K562 (cell line): ENCODE measurements at regions not wholly inside any gene's neighbourhood (a gene's known extent, or its start where the extent isn't known, plus 50 kb on each side); places are given as distances from the start of the nearest gene placed in this dataset.

ENCODE experiments used
- ATAC-seq: fragments of 200-7000 bp; cut with Tn5 transposase; 3 replicates; pipeline ENCODE4 v1.9.1; 2020; ENCODE audit warnings: moderate library complexity
- BruUV-seq: library from RNA; stranded (reverse); fragments of 400-500 nt; replicated peaks from 2 replicates; lab custom pipeline; 2021; lab: Mats Ljungman, UMichigan
- CTCF ChIA-PET: fragments of 300-600 bp; formaldehyde crosslinking; extraction: SDS; loops from one replicate; lab custom pipeline; 2021; ENCODE audit warnings: low intra/inter-chr PET ratio; lab: Yijun Ruan, JAX
- POLR2A ChIA-PET: fragments of 300-600, 350-650 bp; sonication (Branson Sonifier 250); formaldehyde crosslinking; extraction: SDS; loops from one replicate; lab custom pipeline; 2021; ENCODE audit warnings: antibody characterized with exemption, inconsistent platforms; lab: Yijun Ruan, JAX
- DNase-seq, 4 experiments: peaks; one replicate each; pipeline versions ENCODE4 v3.0.0 to v3.0.0-alpha.2; 2011 to 2018; ENCODE audit warnings: low spot score in 3 of 4, mixed read lengths in 3 of 4; ENCODE audit errors: extremely low read depth in 1 of 4
- FAIRE-seq: peaks from 2 replicates; lab custom pipeline; 2011; peaks lifted over from hg19 to GRCh38; lab: Jason Lieb, UNC
- H2AFZ ChIP-seq: 2 replicates; pipeline ENCODE4 v1.6.0; 2011; ENCODE audit warnings: low read depth, low read length, control low read depth, inconsistent platforms
- H3K27ac ChIP-seq: fragments of 200-600 bp; 3 replicates; pipeline ENCODE4 v1.8.0; 2011; ENCODE audit warnings: low read depth, mild to moderate bottlenecking, control low read depth, inconsistent platforms, low read length, moderate library complexity, mixed read lengths; ENCODE audit errors: extremely low read depth
- H3K27me3 ChIP-seq, 2 experiments: fragments of 300-600 bp in 1 of 2; 2 replicates in 1 of 2; 3 replicates in 1 of 2; pipeline versions ENCODE4 v1.6.0 to v1.8.0; 2011; ENCODE audit warnings: inconsistent platforms in 2 of 2, low read length in 2 of 2, mild to moderate bottlenecking in 1 of 2, mixed read lengths in 1 of 2, moderate library complexity in 1 of 2; ENCODE audit not compliant: control insufficient read depth in 2 of 2, insufficient read depth in 2 of 2
- H3K36me3 ChIP-seq: fragments of 300-600 bp; 3 replicates; pipeline ENCODE4 v1.8.0; 2011; ENCODE audit warnings: mild to moderate bottlenecking, low read length, inconsistent platforms; ENCODE audit not compliant: control insufficient read depth, insufficient read depth
- H3K4me1 ChIP-seq, 2 experiments: fragments of 200-600 bp in 1 of 2; replicated peaks in 1 of 2; 2 replicates in 1 of 2; 3 replicates in 1 of 2; pipeline versions ENCODE4 v1.5.1 to v1.8.0; 2011; ENCODE audit warnings: inconsistent platforms in 2 of 2, low read length in 2 of 2, mild to moderate bottlenecking in 1 of 2, mixed read lengths in 1 of 2, moderate library complexity in 1 of 2; ENCODE audit not compliant: control insufficient read depth in 2 of 2, insufficient read depth in 2 of 2
- H3K4me2 ChIP-seq: 2 replicates; pipeline ENCODE4 v1.6.1; 2011; ENCODE audit warnings: low read length, control low read depth, inconsistent platforms, mixed read lengths; ENCODE audit not compliant: insufficient read depth
- H3K4me3 ChIP-seq: fragments of 200-600 bp; sonication (generic), shearing (Covaris generic); 2 replicates; pipeline ENCODE4 v1.5.1; 2016; ENCODE audit warnings: control low read depth, inconsistent platforms
- H3K79me2 ChIP-seq: fragments of 200-600 bp; 3 replicates; pipeline ENCODE4 v1.8.0; 2011; ENCODE audit warnings: low read length, inconsistent platforms; ENCODE audit not compliant: control insufficient read depth, insufficient read depth
- H3K9ac ChIP-seq, 2 experiments: 2 replicates each; pipeline versions ENCODE4 v1.6.0 to v1.6.1; 2011; ENCODE audit warnings: low read depth in 2 of 2, low read length in 2 of 2, control low read depth in 1 of 2, inconsistent platforms in 1 of 2, mild to moderate bottlenecking in 1 of 2, mixed read lengths in 1 of 2; ENCODE audit not compliant: insufficient read depth in 1 of 2
- H3K9me1 ChIP-seq: one replicate; pipeline ENCODE4 v1.6.0; 2011; ENCODE audit warnings: inconsistent platforms, mild to moderate bottlenecking, low read length, moderate library complexity; ENCODE audit not compliant: control insufficient read depth, insufficient read depth
- H3K9me3 ChIP-seq: replicated peaks from 2 replicates; pipeline ENCODE4 v1.5.1; 2011; ENCODE audit warnings: low read depth, low read length, inconsistent platforms; ENCODE audit not compliant: control insufficient read depth, insufficient read depth
- H4K20me1 ChIP-seq: replicated peaks from 2 replicates; pipeline ENCODE4 v1.6.1; 2011; ENCODE audit warnings: low read length, inconsistent platforms, mixed read lengths; ENCODE audit not compliant: control insufficient read depth, insufficient read depth
- ERF ChIP-seq: fragments of 450-650 bp; formaldehyde crosslinking; IDR thresholded peaks from 2 replicates; pipeline ENCODE4 v1.4.0; 2020; ENCODE audit warnings: mild to moderate bottlenecking, mixed read lengths
- HMGXB4 ChIP-seq: sonication (generic); formaldehyde crosslinking; IDR thresholded peaks from 2 replicates; pipeline ENCODE4 v1.8.1; 2023; ENCODE audit warnings: mild to moderate bottlenecking, missing genetic modification reagents
- KAT7 ChIP-seq: sonication (generic); formaldehyde crosslinking; IDR thresholded peaks from 2 replicates; pipeline ENCODE4 v1.8.0; 2022; ENCODE audit warnings: missing genetic modification reagents, mild to moderate bottlenecking, borderline replicate concordance
- KDM2B ChIP-seq: fragments of 250-450 bp; sonication (Bioruptor Pico); IDR thresholded peaks from 2 replicates; pipeline ENCODE4 v1.8.0; 2021; ENCODE audit warnings: mild to moderate bottlenecking, moderate library complexity
- LEF1 ChIP-seq: fragments of 450-650 bp; IDR thresholded peaks from 2 replicates; pipeline ENCODE4 v1.6.1; 2016; ENCODE audit warnings: mild to moderate bottlenecking
- MAFK ChIP-seq: IDR thresholded peaks from 2 replicates; pipeline ENCODE4 v1.6.1; 2011; ENCODE audit warnings: low read length, improper control_type of control experiment
- NFIX ChIP-seq: fragments of 250-450 bp; sonication (Bioruptor Pico); IDR thresholded peaks from 2 replicates; pipeline ENCODE4 v1.4.0; 2020; ENCODE audit warnings: low read depth, mild to moderate bottlenecking, moderate library complexity
- NR2F6 ChIP-seq: fragments of 450-650 bp; formaldehyde crosslinking; IDR thresholded peaks from 2 replicates; pipeline ENCODE4 v1.4.0; 2020; ENCODE audit warnings: mild to moderate bottlenecking
- POLR2B ChIP-seq: fragments of 450-650 bp; IDR thresholded peaks from 2 replicates; pipeline ENCODE4 v1.6.1; 2018; ENCODE audit warnings: low read depth; ENCODE audit not compliant: partially characterized antibody
- PTRF ChIP-seq: fragments of 450-650 bp; IDR thresholded peaks from 2 replicates; pipeline ENCODE4 v1.6.1; 2016; ENCODE audit warnings: mild to moderate bottlenecking, missing genetic modification characterization, missing compliant biosample characterization
- RNF219 ChIP-seq: fragments of 250-450 bp; sonication (Bioruptor Pico); IDR thresholded peaks from 2 replicates; pipeline ENCODE4 v1.5.0; 2022; ENCODE audit warnings: mild to moderate bottlenecking
- SNAPC5 ChIP-seq: fragments of 250-450 bp; sonication (Bioruptor Pico); IDR thresholded peaks from 2 replicates; pipeline ENCODE4 v1.8.0; 2021; ENCODE audit warnings: moderate library complexity, mild to moderate bottlenecking, inconsistent platforms
- STAT5B ChIP-seq: fragments of 250-450 bp; sonication (Bioruptor Pico); IDR thresholded peaks from 2 replicates; pipeline ENCODE4 v1.8.0; 2021; ENCODE audit warnings: mild to moderate bottlenecking, inconsistent platforms
- USF1 ChIP-seq: sonication (generic); formaldehyde crosslinking; IDR thresholded peaks from 2 replicates; pipeline ENCODE4 v1.9.0; 2022; ENCODE audit warnings: mild to moderate bottlenecking, missing genetic modification reagents
- XRCC5 ChIP-seq: fragments of 200-400 bp; formaldehyde crosslinking; IDR thresholded peaks from 2 replicates; pipeline ENCODE4 v1.6.1; 2017; ENCODE audit warnings: low read depth, mild to moderate bottlenecking, low read length
- ZBTB43 ChIP-seq: sonication (generic); formaldehyde crosslinking; IDR thresholded peaks from 2 replicates; pipeline ENCODE4 v1.8.0; 2023; ENCODE audit warnings: mild to moderate bottlenecking, missing genetic modification reagents
- ZNF639 ChIP-seq, 2 experiments: fragments of 200-800 bp in 1 of 2; sonication (Bioruptor generic) in 1 of 2; sonication (generic) in 1 of 2; formaldehyde crosslinking in 1 of 2; IDR thresholded peaks in 1 of 2; conservative IDR thresholded peaks in 1 of 2; 2 replicates each; pipeline versions ENCODE4 v1.5.0 to v1.6.1; 2016 to 2020; ENCODE audit warnings: missing compliant biosample characterization in 1 of 2, missing genetic modification characterization in 1 of 2, missing genetic modification reagents in 1 of 2
- WGBS: fragments of 100-300 bp; shearing (Covaris generic); methylation state at CpG from one replicate; pipeline ENCODE4 v1.1.6; 2016; ENCODE audit warnings: low coverage, mixed read lengths; ENCODE audit not compliant: insufficient coverage; ENCODE audit errors: missing lambda C conversion rate; 5-methylcytosine and 5-hydroxymethylcytosine counted together
- in situ Hi-C: fragments of 300-500 bp; cut with MboI; formaldehyde crosslinking; loops from 4 replicates; pipeline ENCODE4 v1.15.0; 2018; ENCODE audit warnings: inconsistent platforms, mixed read lengths
- intact Hi-C: fragments of 100-400 bp; cut with micrococcal nuclease; formaldehyde crosslinking; loops from 2 replicates; pipeline ENCODE4 v1.14.2; 2022

GRCh38 chr9:78778318-78778717 lies 481.4 kb downstream of the PSAT1 start:
- DNase-seq = no peak
- Histone ChIP-seq H3K27ac (no peak overlapping the region), H2AFZ (no peak overlapping the region), H3K9ac (no peak overlapping the region), H3K4me2 (no peak overlapping the region), H3K79me2 (no peaks in the 10 kb centered on the region), H4K20me1 (no peaks in the 10 kb centered on the region), H3K4me3 (no peak overlapping the region), H3K27me3 (no peaks in the 10 kb centered on the region), H3K36me3 (no peaks in the 10 kb centered on the region), H3K9me3 (no peaks in the 10 kb centered on the region), H3K9me1 (no peaks in the 10 kb centered on the region), H3K4me1 (no peaks in the 10 kb centered on the region)
- WGBS = 0% methylated on average over 3 of the region's 3 CpGs
- no TSS peak for BruUV-seq
- POLR2A ChIA-PET = no interaction called here
- FAIRE-seq = no peak
- in situ Hi-C loops (no loop called here), intact Hi-C loops (no loop called here)
- no peak for ATAC-seq
- CTCF ChIA-PET = no interaction called here
- no peak for TF ChIP-seq LEF1
- TF ChIP-seq PTRF (tag) = no peak
- TF ChIP-seq RNF219 (CRISPR knock-in tag) = no peak
- no peak for TF ChIP-seq USF1 (CRISPR knock-in tag)
- TF ChIP-seq ZNF639 (CRISPR knock-in tag; conservative IDR thresholded peaks at IDR 0.05 in 1 of 2, IDR thresholded peaks at IDR 0.05 in 1 of 2) = no peak
- TF ChIP-seq ZBTB43 = no peak
- no peak for TF ChIP-seq KAT7
- TF ChIP-seq POLR2B = no peak
- TF ChIP-seq STAT5B (CRISPR knock-in tag) = no peak
- peak; percentile 43 for TF ChIP-seq MAFK
- TF ChIP-seq NR2F6 (CRISPR knock-in tag) = no peak
- no peak for TF ChIP-seq SNAPC5
- TF ChIP-seq HMGXB4 = no peak
- no peak for TF ChIP-seq NFIX (CRISPR knock-in tag)
- no peak for TF ChIP-seq KDM2B (CRISPR knock-in tag)
- TF ChIP-seq XRCC5 = no peak
- TF ChIP-seq ERF (CRISPR knock-in tag) = no peak
